Spleen (tissue), 11 donors: ENCODE measurements at regions not wholly inside any gene's neighbourhood (a gene's known extent, or its start where the extent isn't known, plus 50 kb on each side); places are given as distances from the start of the nearest gene placed in this dataset.

ENCODE experiments used
- DNase-seq: peaks from one replicate; pipeline ENCODE4 v3.0.0-alpha.2; 2020
- H3K27ac ChIP-seq, 8 donors: fragments of 200-600 bp; sonication (generic) in 7 of 8; 1 replicate in 4 of 8; 2 replicates in 4 of 8; pipeline versions ENCODE4 v1.5.0 to v1.8.0; 2016 to 2021; ENCODE audit warnings: inconsistent platforms in 4 of 8, mild to moderate bottlenecking in 4 of 8, moderate library complexity in 1 of 8
- H3K27me3 ChIP-seq, 7 donors: fragments of 200-600 bp; sonication (generic) in 6 of 7; replicated peaks in 1 of 7; 1 replicate in 4 of 7; 2 replicates in 3 of 7; pipeline versions ENCODE4 v1.5.0 to v1.8.0; 2016 to 2021; ENCODE audit warnings: inconsistent platforms in 3 of 7, mild to moderate bottlenecking in 1 of 7
- H3K36me3 ChIP-seq, 6 donors: fragments of 200-600 bp; sonication (generic) in 5 of 6; 1 replicate in 4 of 6; 2 replicates in 2 of 6; pipeline versions ENCODE4 v1.5.0 to v1.8.0; 2016 to 2021; ENCODE audit warnings: inconsistent platforms in 2 of 6
- H3K4me1 ChIP-seq, 6 donors: fragments of 200-600 bp; sonication (generic) in 5 of 6; 1 replicate in 3 of 6; 2 replicates in 3 of 6; pipeline versions ENCODE4 v1.5.0 to v1.8.0; 2016 to 2021; ENCODE audit warnings: inconsistent platforms in 3 of 6
- H3K4me3 ChIP-seq, 8 donors: fragments of 200-600 bp; sonication (generic) in 7 of 8; 1 replicate in 4 of 8; 2 replicates in 4 of 8; pipeline versions ENCODE4 v1.5.0 to v1.8.0; 2016 to 2021; ENCODE audit warnings: inconsistent platforms in 4 of 8, mild to moderate bottlenecking in 4 of 8, moderate library complexity in 2 of 8
- H3K9me3 ChIP-seq, 8 donors: fragments of 200-600 bp; sonication (generic) in 7 of 8; 1 replicate in 4 of 8; 2 replicates in 4 of 8; pipeline versions ENCODE4 v1.5.0 to v1.8.0; 2016 to 2021; ENCODE audit warnings: inconsistent platforms in 4 of 8
- CTCF ChIP-seq, 11 experiments: fragments of 200-600 bp in 7 of 11; fragments of 450-650 bp in 4 of 11; sonication (generic) in 4 of 11; IDR thresholded peaks in 8 of 11; conservative IDR thresholded peaks in 3 of 11; 1 replicate in 7 of 11; 2 replicates in 4 of 11; pipeline versions ENCODE4 v1.4.0 to v1.8.0; 2016 to 2021; ENCODE audit warnings: antibody characterized with exemption in 11 of 11, inconsistent platforms in 4 of 11, mild to moderate bottlenecking in 1 of 11
- POLR2A ChIP-seq, 3 donors: fragments of 450-650 bp; IDR thresholded peaks; one replicate each; pipeline ENCODE4 v1.5.1; 2017; ENCODE audit warnings: antibody characterized with exemption in 3 of 3, mild to moderate bottlenecking in 1 of 3
- POLR2AphosphoS5 ChIP-seq, 3 donors: sonication (generic); formaldehyde crosslinking; IDR thresholded peaks; one replicate each; pipeline ENCODE4 v1.5.1; 2017; ENCODE audit warnings: antibody characterized with exemption in 3 of 3
- WGBS, 5 donors: extraction: QIAGEN DNeasy Blood & Tissue Kit in 3 of 5; methylation state at CpG; one replicate each; pipeline versions ENCODE4 v1.1.5 to v1.1.7; 2013 to 2018; 5-methylcytosine and 5-hydroxymethylcytosine counted together
- intact Hi-C: fragments of 100-400 bp; cut with DNase I; formaldehyde crosslinking; loops from one replicate; pipeline ENCODE4 v1.15.0; 2023; ENCODE audit warnings: low total_unique reads
- donor health status: healthy with polysubstance abuse.
- donor health status: DM: no; HTN: no; CAD: no; lungs with moderate emphysema.
- donor health status: DM: no; HTN: no; CAD: no.
- donor health status: Bipolar disorder and iron deficiency.
- donor health status: healthy.
- donor health status: DM: no; HTN: no; CAD: no.
- donor health status: DM: yes; HTN: yes; CAD: no.

GRCh38 chr2:13813236-13813635 lies 819.3 kb upstream of the LRATD1 start:
- no peak for DNase-seq
- H3K36me3 ChIP-seq = no peaks in the 10 kb centered on the region
- no peaks in the 10 kb centered on the region for H3K4me1 ChIP-seq
- H3K4me3 ChIP-seq = no peak overlapping the region
- TF ChIP-seq POLR2AphosphoS5 (IDR thresholded peaks at IDR 0.05) (no peak), POLR2A (IDR thresholded peaks at IDR 0.05) (no peak)
- WGBS, 5 donors = 62 to 84% (median 72%) methylated on average over 4 of the region's 4 CpGs
- H3K27ac ChIP-seq = no peak overlapping the region
- intact Hi-C loops = no loop called here
- peaks cover 0 to 7% (median 2%) of the 10 kb centered on the region in 8 donors for H3K9me3 ChIP-seq
- H3K27me3 ChIP-seq = no peaks in the 10 kb centered on the region

GRCh38 chr2:13818002-13818401 lies 814.5 kb upstream of the LRATD1 start:
- Histone ChIP-seq H3K36me3 (no peaks in the 10 kb centered on the region), H3K9me3 (no peaks in the 10 kb centered on the region), H3K27me3 (no peaks in the 10 kb centered on the region), H3K4me1 (no peaks in the 10 kb centered on the region), H3K4me3 (no peak overlapping the region), H3K27ac (no peak overlapping the region)
- intact Hi-C loops = no loop called here
- DNase-seq = no peak
- no peak for TF ChIP-seq POLR2A (IDR thresholded peaks at IDR 0.05)
- 59 to 66% (median 61%) methylated on average over 4 of the region's 4 CpGs for WGBS, 5 donors

DNA sequence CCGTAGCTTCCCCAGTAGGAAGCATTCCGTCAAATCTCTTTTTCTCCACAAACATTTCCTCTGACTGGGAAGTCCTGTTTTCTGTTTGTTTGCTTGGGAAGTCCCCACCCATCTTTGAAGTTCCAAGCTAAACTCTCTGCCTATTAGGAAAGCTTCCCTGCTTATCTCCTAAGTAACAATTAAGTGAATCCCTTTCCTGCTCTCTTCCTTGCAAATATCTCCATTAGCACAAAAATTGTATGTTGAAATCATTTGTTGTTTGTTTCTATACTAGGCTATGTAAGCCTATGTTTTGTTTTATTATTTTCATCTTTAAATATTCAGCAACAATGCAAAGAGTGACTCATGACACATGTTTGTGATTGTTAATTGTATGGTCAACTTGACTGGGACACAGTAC lies 812.6 kb upstream of the LRATD1 start:
- Histone ChIP-seq H3K9me3 (no peaks in the 10 kb centered on the region), H3K27ac (no peak overlapping the region), H3K4me1 (no peaks in the 10 kb centered on the region), H3K4me3 (no peak overlapping the region), H3K27me3 (no peaks in the 10 kb centered on the region), H3K36me3 (no peaks in the 10 kb centered on the region)
- 63 to 75% (median 69%) methylated on average over 2 of the region's 2 CpGs for WGBS, 5 donors
- DNase-seq = no peak
- intact Hi-C loops = no loop called here
- TF ChIP-seq POLR2A (IDR thresholded peaks at IDR 0.05) = no peak
- no peak for TF ChIP-seq POLR2AphosphoS5 (IDR thresholded peaks at IDR 0.05)
- TF ChIP-seq CTCF (IDR thresholded peaks at IDR 0.05 in 8 of 11, conservative IDR thresholded peaks at IDR 0.05 in 3 of 11) = no peak

DNA sequence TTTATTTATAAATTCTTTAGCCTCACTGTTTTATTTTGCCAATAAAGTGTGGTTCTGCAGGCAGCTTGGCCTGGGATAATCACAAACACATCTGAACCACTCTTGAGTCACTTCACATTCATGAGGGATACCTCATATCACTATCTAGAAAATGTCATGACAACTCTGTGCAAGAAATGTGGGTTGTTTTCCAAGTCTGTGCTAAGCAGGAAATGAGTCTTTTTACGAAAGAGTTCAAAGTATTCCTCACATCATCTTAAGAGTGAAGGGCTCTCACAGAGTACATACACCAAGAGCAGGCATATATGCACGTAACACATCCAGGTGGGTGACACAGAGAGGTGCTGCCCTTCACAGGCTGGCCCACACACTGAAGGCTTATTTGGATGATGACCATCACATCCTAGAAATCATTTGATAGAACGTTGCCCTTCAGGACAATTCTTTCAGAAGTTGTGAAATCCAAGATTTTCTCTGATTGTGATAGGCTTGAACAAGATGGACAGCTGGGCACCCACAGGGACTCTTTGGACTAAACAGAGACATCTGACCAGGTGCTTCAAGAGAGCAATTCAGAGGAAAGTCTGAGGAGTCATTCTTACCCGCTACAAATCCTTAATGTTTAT lies 811.1 kb upstream of the LRATD1 start:
- intact Hi-C loops = no loop called here
- no peaks in the 10 kb centered on the region for H3K27me3 ChIP-seq
- H3K36me3 ChIP-seq = no peaks in the 10 kb centered on the region
- no peaks in the 10 kb centered on the region for H3K9me3 ChIP-seq
- no peak overlapping the region for H3K27ac ChIP-seq
- DNase-seq = no peak
- no peaks in the 10 kb centered on the region for H3K4me1 ChIP-seq
- TF ChIP-seq POLR2A (IDR thresholded peaks at IDR 0.05) (no peak), POLR2AphosphoS5 (IDR thresholded peaks at IDR 0.05) (no peak), CTCF (IDR thresholded peaks at IDR 0.05 in 8 of 11, conservative IDR thresholded peaks at IDR 0.05 in 3 of 11) (no peak)
- WGBS, 5 donors = 62 to 81% (median 66%) methylated on average over 4 of the region's 4 CpGs
- no peak overlapping the region for H3K4me3 ChIP-seq

DNA sequence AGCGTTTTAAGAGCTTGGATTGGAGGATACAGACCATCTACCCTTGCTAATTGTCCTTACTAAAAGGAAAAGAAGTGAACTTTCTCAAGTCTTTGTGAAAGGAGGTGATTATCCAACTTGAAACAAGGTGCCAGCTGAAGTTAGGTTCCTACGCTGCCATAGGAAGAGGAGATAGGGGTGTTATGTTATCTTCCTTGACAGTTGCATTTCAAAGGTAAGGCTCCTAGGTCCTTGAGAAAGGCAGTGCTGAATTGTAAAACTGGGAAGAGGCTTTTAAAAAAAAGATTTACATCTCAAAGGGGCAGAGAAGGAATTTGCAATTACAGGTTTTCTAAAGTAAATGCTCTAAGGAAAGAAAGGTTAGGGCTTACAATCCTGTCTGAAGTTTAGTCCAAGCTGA lies 810.2 kb upstream of the LRATD1 start:
- intact Hi-C loops = no loop called here
- H3K27ac ChIP-seq = no peak overlapping the region
- no peaks in the 10 kb centered on the region for H3K4me1 ChIP-seq
- H3K27me3 ChIP-seq = no peaks in the 10 kb centered on the region
- no peaks in the 10 kb centered on the region for H3K9me3 ChIP-seq
- H3K36me3 ChIP-seq = no peaks in the 10 kb centered on the region
- no peak overlapping the region for H3K4me3 ChIP-seq
- no peak for DNase-seq
- 55 to 79% (median 70%) methylated on average over 2 of the region's 2 CpGs for WGBS, 5 donors
- TF ChIP-seq POLR2AphosphoS5 (IDR thresholded peaks at IDR 0.05) = no peak
- no peak for TF ChIP-seq POLR2A (IDR thresholded peaks at IDR 0.05)
- TF ChIP-seq CTCF (IDR thresholded peaks at IDR 0.05 in 8 of 11, conservative IDR thresholded peaks at IDR 0.05 in 3 of 11) = no peak
